ENCODE measurements at regions not wholly inside any gene's neighbourhood (a gene's known extent, or its start where the extent isn't known, plus 50 kb on each side); places are given as distances from the start of the nearest gene placed in this dataset.
"Not testable (repeated sequence)": the region's sequence is repeated elsewhere in the genome, so short reads cannot be mapped to it uniquely, and the experiment has no call there.

GRCh38 chr6:51199733-51200260 lies 381.1 kb downstream of the TFAP2B start:
- DNase-seq (ENCODE audit: low read depth in 2 of 2): no peak
- TF ChIP-seq, protein P1, sequence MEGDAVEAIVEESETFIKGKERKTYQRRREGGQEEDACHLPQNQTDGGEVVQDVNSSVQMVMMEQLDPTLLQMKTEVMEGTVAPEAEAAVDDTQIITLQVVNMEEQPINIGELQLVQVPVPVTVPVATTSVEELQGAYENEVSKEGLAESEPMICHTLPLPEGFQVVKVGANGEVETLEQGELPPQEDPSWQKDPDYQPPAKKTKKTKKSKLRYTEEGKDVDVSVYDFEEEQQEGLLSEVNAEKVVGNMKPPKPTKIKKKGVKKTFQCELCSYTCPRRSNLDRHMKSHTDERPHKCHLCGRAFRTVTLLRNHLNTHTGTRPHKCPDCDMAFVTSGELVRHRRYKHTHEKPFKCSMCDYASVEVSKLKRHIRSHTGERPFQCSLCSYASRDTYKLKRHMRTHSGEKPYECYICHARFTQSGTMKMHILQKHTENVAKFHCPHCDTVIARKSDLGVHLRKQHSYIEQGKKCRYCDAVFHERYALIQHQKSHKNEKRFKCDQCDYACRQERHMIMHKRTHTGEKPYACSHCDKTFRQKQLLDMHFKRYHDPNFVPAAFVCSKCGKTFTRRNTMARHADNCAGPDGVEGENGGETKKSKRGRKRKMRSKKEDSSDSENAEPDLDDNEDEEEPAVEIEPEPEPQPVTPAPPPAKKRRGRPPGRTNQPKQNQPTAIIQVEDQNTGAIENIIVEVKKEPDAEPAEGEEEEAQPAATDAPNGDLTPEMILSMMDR (IDR thresholded peaks at IDR 0.05; ENCODE audit: low read depth, low read length): no peak
- H3K4me3 ChIP-seq (replicated peaks in 1 of 2; ENCODE audit: low read depth in 2 of 2, low read length in 2 of 2): no peak overlapping the region

DNA sequence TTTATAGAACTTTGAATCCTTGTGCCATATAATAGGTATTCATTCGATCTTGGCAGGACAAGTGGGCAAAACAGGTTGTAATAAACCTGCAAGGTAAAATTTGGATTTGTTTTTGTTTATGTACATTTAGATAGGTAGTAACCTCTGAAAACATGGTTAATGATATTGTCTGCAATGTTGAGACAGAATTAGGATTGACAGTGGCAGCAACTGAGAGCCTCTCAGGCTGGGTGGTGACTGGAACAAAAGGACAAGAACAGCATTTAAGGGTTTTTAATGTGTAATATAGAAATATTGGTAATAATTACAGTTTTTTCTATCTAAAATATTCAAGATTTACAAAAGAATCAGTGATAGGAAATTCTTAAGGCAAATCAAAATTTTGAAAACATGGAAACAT lies 382.0 kb downstream of the TFAP2B start:
- no peak overlapping the region for H3K4me3 ChIP-seq (replicated peaks in 1 of 2; ENCODE audit: low read depth in 2 of 2, low read length in 2 of 2)
- DNase-seq (ENCODE audit: low read depth in 2 of 2): no peak
- TF ChIP-seq, protein P1 (IDR thresholded peaks at IDR 0.05; ENCODE audit: low read depth, low read length): no peak

- not testable (repeated sequence) for DNase-seq (ENCODE audit: low read depth in 2 of 2)
Measured at GRCh38 chr6:51202653-51203052, 384.0 kb downstream of the TFAP2B start.

GRCh38 chr6:51203504-51203903 lies 384.8 kb downstream of the TFAP2B start:
- DNase-seq (ENCODE audit: low read depth in 2 of 2): no peak
- TF ChIP-seq, protein P1 (IDR thresholded peaks at IDR 0.05; ENCODE audit: low read depth, low read length): no peak
- no peak overlapping the region for H3K4me3 ChIP-seq (replicated peaks in 1 of 2; ENCODE audit: low read depth in 2 of 2, low read length in 2 of 2)

More at GRCh38 chr6:51202653-51203052, 384.0 kb downstream of the TFAP2B start:
- not testable (repeated sequence) for H3K4me3 ChIP-seq (replicated peaks in 1 of 2; ENCODE audit: low read depth in 2 of 2, low read length in 2 of 2)

DNA sequence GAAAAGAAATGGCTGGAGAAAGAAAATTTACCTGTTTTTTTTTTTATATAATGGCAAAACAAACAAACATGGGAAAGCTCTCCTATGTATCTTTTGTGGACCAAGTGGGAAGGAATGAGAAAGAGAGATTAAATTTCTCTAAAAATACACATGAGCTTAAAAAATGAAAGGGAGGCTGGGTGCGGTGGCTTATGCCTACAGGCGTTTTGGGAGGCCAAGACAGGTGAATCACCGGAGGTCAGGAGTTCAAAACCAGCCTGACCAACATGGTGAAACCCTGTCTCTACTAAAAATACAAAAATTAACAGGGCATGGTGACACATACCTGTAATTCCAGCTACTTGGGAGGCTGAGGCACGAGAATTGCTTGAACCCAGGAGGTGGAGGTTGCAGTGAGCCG lies 388.0 kb downstream of the TFAP2B start:
- DNase-seq (ENCODE audit: low read depth in 2 of 2); H3K4me3 ChIP-seq (replicated peaks in 1 of 2; ENCODE audit: low read depth in 2 of 2, low read length in 2 of 2): not testable (repeated sequence)

DNA sequence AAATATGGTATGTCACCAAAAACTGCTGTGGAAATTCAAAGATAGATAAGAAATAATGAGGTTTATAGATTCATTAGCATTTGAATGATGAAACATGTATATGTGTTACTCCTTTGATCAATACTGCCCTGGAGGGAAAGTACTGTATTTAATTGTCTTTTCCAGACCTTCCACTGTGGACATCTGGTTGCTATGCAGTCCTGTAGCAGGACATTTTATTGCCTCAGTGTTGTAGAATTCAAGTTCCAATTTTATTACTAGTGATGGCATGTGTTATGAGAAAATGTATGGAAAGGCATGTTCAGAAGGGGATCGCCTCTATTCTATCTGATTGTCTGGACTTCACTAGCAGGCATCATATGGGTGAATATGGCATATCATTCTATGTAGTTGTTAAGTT lies 391.0 kb downstream of the TFAP2B start:
- TF ChIP-seq, protein P1 (IDR thresholded peaks at IDR 0.05; ENCODE audit: low read depth, low read length): no peak
- no peak overlapping the region for H3K4me3 ChIP-seq (replicated peaks in 1 of 2; ENCODE audit: low read depth in 2 of 2, low read length in 2 of 2)
- no peak for DNase-seq (ENCODE audit: low read depth in 2 of 2)

- TF ChIP-seq, protein P1 (IDR thresholded peaks at IDR 0.05; ENCODE audit: low read depth, low read length): no peak
- no peak for DNase-seq (ENCODE audit: low read depth in 2 of 2)
- H3K4me3 ChIP-seq (replicated peaks in 1 of 2; ENCODE audit: low read depth in 2 of 2, low read length in 2 of 2): no peak overlapping the region
Measured at GRCh38 chr6:51213811-51214210, 395.1 kb downstream of the TFAP2B start.

GRCh38 chr6:51214442-51214841 lies 395.8 kb downstream of the TFAP2B start:
- no peak for DNase-seq (ENCODE audit: low read depth in 2 of 2)
- no peak overlapping the region for H3K4me3 ChIP-seq (replicated peaks in 1 of 2; ENCODE audit: low read depth in 2 of 2, low read length in 2 of 2)
- TF ChIP-seq, protein P1 (IDR thresholded peaks at IDR 0.05; ENCODE audit: low read depth, low read length): no peak
